Neural progenitor cell (in vitro differentiated cells): ENCODE measurements at regions not wholly inside any gene's neighbourhood (a gene's known extent, or its start where the extent isn't known, plus 50 kb on each side); places are given as distances from the start of the nearest gene placed in this dataset.

ENCODE experiments used
- CTCF ChIP-seq: fragments of 200-600 bp; sonication (generic); IDR thresholded peaks from 2 replicates; pipeline ENCODE4 v1.5.1; 2017; ENCODE audit warnings: antibody characterized with exemption, mild to moderate bottlenecking
- EZH2 ChIP-seq: fragments of 200-600 bp; sonication (generic); IDR thresholded peaks from 2 replicates; pipeline ENCODE4 v1.6.1; 2017; ENCODE audit warnings: antibody characterized with exemption, mild to moderate bottlenecking, moderate library complexity
- EZH2phosphoT487 ChIP-seq: fragments of 200-600 bp; sonication (generic); IDR thresholded peaks from 2 replicates; pipeline ENCODE4 v1.6.1; 2017; ENCODE audit warnings: antibody characterized with exemption

- TF ChIP-seq EZH2phosphoT487, result no peak
- TF ChIP-seq EZH2, result no peak
- TF ChIP-seq CTCF, result no peak
These were observed 1077.1 kb downstream of the UQCRFS1 start for GRCh38 chr19:28135825-28136224.
